ENCODE measurements at regions not wholly inside any gene's neighbourhood (a gene's known extent, or its start where the extent isn't known, plus 50 kb on each side); places are given as distances from the start of the nearest gene placed in this dataset.

GRCh38 chr12:114018669-114019068, 52.5 kb upstream of the RBM19 start:
- no peak for DNase-seq (ENCODE audit: low read depth)

Measured in fibroblast of the conjunctiva (primary cell).